IMR-90 (cell line): ENCODE measurements at regions not wholly inside any gene's neighbourhood (a gene's known extent, or its start where the extent isn't known, plus 50 kb on each side); places are given as distances from the start of the nearest gene placed in this dataset.

Experiments
- CEBPB ChIP-seq: IDR thresholded peaks from 2 replicates; pipeline ENCODE4 v1.6.1; 2012; ENCODE audit warnings: low read depth, low read length, improper control_type of control experiment
- CTCF ChIP-seq: conservative IDR thresholded peaks from 2 replicates; pipeline ENCODE4 v1.5.1; 2012; ENCODE audit warnings: mild to moderate bottlenecking, low read depth, low read length, improper control_type of control experiment
- ELK1 ChIP-seq: fragments of 150-350 bp; IDR thresholded peaks from 2 replicates; pipeline ENCODE4 v1.6.1; 2016; ENCODE audit warnings: low read depth, mild to moderate bottlenecking, low read length, moderate library complexity, borderline replicate concordance
- MAFK ChIP-seq: IDR thresholded peaks from 2 replicates; pipeline ENCODE4 v1.6.1; 2012; ENCODE audit warnings: low read depth, low read length, improper control_type of control experiment
- MAZ ChIP-seq: IDR thresholded peaks from 2 replicates; pipeline ENCODE4 v1.6.1; 2012; ENCODE audit warnings: low read depth, mild to moderate bottlenecking, low read length, improper control_type of control experiment, moderate library complexity, borderline replicate concordance
- NFE2L2 ChIP-seq: fragments of 150-350 bp; IDR thresholded peaks from 2 replicates; pipeline ENCODE4 v1.6.1; 2016; ENCODE audit warnings: low read depth, mild to moderate bottlenecking, low read length
- POLR2A ChIP-seq: IDR thresholded peaks from 2 replicates; pipeline ENCODE4 v1.6.1; 2012; ENCODE audit warnings: mild to moderate bottlenecking, low read depth, low read length
- RAD21 ChIP-seq: IDR thresholded peaks from 2 replicates; pipeline ENCODE4 v1.6.1; 2012; ENCODE audit warnings: low read length, improper control_type of control experiment
- RFX5 ChIP-seq: IDR thresholded peaks from 2 replicates; pipeline ENCODE4 v1.8.0; 2012; ENCODE audit warnings: low read depth, mild to moderate bottlenecking, low read length, moderate library complexity
- SMC3 ChIP-seq: fragments of 150-350 bp; IDR thresholded peaks from 2 replicates; pipeline ENCODE4 v1.6.1; 2016; ENCODE audit warnings: low read depth, mild to moderate bottlenecking, antibody characterized with exemption, low read length, moderate library complexity
- USF2 ChIP-seq: fragments of 150-350 bp; IDR thresholded peaks from 2 replicates; pipeline ENCODE4 v1.6.1; 2017; ENCODE audit warnings: mild to moderate bottlenecking, antibody characterized with exemption, low read length, low read depth

GRCh38 chr3:22098021-22098420 is 347.0 kb upstream of the ZNF385D start:
- TF ChIP-seq ELK1 (no peak), MAZ (no peak), CTCF (no peak), CEBPB (no peak), RFX5 (no peak), RAD21 (no peak), SMC3 (no peak), POLR2A (no peak), MAFK (no peak), NFE2L2 (no peak), USF2 (no peak)
